Endothelial cell (in vitro differentiated cells): ENCODE measurements at regions not wholly inside any gene's neighbourhood (a gene's known extent, or its start where the extent isn't known, plus 50 kb on each side); places are given as distances from the start of the nearest gene placed in this dataset.

Experiments
- DNase-seq: peaks from one replicate; pipeline ENCODE4 v3.0.0; 2021; ENCODE audit warnings: low spot score
- H3K27ac Mint-ChIP-seq: one replicate; pipeline ENCODE4 v1.8.0; 2021; ENCODE audit warnings: mixed read lengths, inconsistent platforms; ENCODE audit not compliant: unreplicated experiment
- H3K27me3 Mint-ChIP-seq: one replicate; pipeline ENCODE4 v1.8.0; 2021; ENCODE audit warnings: mild to moderate bottlenecking, moderate library complexity, mixed read lengths, inconsistent platforms; ENCODE audit not compliant: unreplicated experiment
- H3K36me3 Mint-ChIP-seq: one replicate; pipeline ENCODE4 v1.8.0; 2021; ENCODE audit warnings: mild to moderate bottlenecking, low read depth, mixed read lengths, inconsistent platforms; ENCODE audit not compliant: unreplicated experiment
- H3K4me1 Mint-ChIP-seq: one replicate; pipeline ENCODE4 v1.8.0; 2021; ENCODE audit warnings: mild to moderate bottlenecking, mixed read lengths, inconsistent platforms; ENCODE audit not compliant: unreplicated experiment
- H3K4me3 Mint-ChIP-seq: one replicate; pipeline ENCODE4 v1.8.0; 2021; ENCODE audit warnings: mild to moderate bottlenecking, mixed read lengths, inconsistent platforms; ENCODE audit not compliant: unreplicated experiment
- H3K9me3 Mint-ChIP-seq: one replicate; pipeline ENCODE4 v1.8.0; 2021; ENCODE audit warnings: mixed read lengths, inconsistent platforms; ENCODE audit not compliant: unreplicated experiment
- CTCF ChIP-seq: fragments of 200-600 bp; sonication (generic); IDR thresholded peaks from one replicate; pipeline ENCODE4 v1.5.0; 2021; ENCODE audit warnings: antibody characterized with exemption; ENCODE audit not compliant: unreplicated experiment

GRCh38 chr1:181262069-181262468 lies 173.6 kb downstream of the IER5 start:
- no peak for DNase-seq
- H3K9me3 Mint-ChIP-seq: no peaks in the 10 kb centered on the region
- no peaks in the 10 kb centered on the region for H3K36me3 Mint-ChIP-seq
- H3K27ac Mint-ChIP-seq: no peak overlapping the region
- TF ChIP-seq CTCF: no peak
- no peak overlapping the region for H3K4me3 Mint-ChIP-seq
- H3K4me1 Mint-ChIP-seq: no peaks in the 10 kb centered on the region
- peaks cover 11% of the 10 kb centered on the region for H3K27me3 Mint-ChIP-seq

GRCh38 chr1:181263444-181263843 lies 174.9 kb downstream of the IER5 start:
- no peak for DNase-seq
- no peaks in the 10 kb centered on the region for H3K9me3 Mint-ChIP-seq
- H3K27me3 Mint-ChIP-seq: peaks cover 9% of the 10 kb centered on the region
- no peaks in the 10 kb centered on the region for H3K4me1 Mint-ChIP-seq
- no peak for TF ChIP-seq CTCF
- no peak overlapping the region for H3K27ac Mint-ChIP-seq
- H3K36me3 Mint-ChIP-seq: no peaks in the 10 kb centered on the region
- H3K4me3 Mint-ChIP-seq: no peak overlapping the region

DNA sequence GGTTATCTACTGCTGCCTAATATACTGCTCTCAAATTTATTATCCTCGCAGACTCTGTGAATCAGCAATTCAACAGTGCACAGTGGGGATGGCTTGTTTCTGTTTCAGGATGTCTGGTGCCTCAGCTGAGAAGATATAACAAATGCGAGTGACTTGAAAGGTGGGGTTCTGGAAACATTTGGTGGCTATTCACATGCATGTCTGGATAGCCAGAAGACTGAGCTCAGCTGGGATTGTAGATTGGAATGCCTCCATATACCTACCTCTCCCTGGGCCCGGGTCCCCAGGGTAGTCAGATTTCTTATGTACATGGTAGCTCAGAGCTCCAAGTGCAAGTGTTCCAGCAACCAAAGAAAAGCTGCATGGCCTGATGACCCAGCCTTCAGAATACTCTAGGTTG lies 176.3 kb downstream of the IER5 start:
- Mint-ChIP-seq H3K27ac (no peak overlapping the region), H3K4me3 (no peak overlapping the region), H3K36me3 (no peaks in the 10 kb centered on the region), H3K27me3 (peaks cover 9% of the 10 kb centered on the region), H3K9me3 (no peaks in the 10 kb centered on the region), H3K4me1 (no peaks in the 10 kb centered on the region)
- no peak for DNase-seq
- no peak for TF ChIP-seq CTCF

DNA sequence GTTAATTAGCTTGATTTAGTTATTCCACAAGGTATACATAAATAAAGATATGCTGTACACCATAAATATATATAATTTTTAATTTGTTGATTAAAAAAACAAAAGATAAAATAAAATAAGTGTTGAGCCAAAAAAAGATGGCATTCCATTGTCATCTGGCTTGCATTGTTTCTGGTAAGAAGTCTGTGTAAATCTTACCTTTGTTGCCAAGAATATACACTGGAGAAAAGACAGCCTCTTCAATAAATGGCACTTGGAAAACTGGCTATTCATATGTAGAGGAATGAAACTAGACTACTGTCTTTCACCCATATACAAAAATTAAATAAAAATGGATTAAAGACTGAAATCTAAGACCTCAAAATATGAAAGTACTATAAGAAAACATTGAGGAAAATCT lies 196.5 kb downstream of the IER5 start:
- peaks cover 4% of the 10 kb centered on the region for H3K9me3 Mint-ChIP-seq
- DNase-seq: no peak
- no peak for TF ChIP-seq CTCF
- H3K27ac Mint-ChIP-seq: no peak overlapping the region
- H3K27me3 Mint-ChIP-seq: peaks cover 6% of the 10 kb centered on the region
- H3K4me3 Mint-ChIP-seq: no peak overlapping the region
- no peaks in the 10 kb centered on the region for H3K36me3 Mint-ChIP-seq
- no peaks in the 10 kb centered on the region for H3K4me1 Mint-ChIP-seq

GRCh38 chr1:181295217-181295616 lies 188.1 kb upstream of the CACNA1E start:
- Mint-ChIP-seq H3K9me3 (no peaks in the 10 kb centered on the region), H3K4me3 (no peak overlapping the region), H3K27me3 (no peaks in the 10 kb centered on the region), H3K27ac (no peak overlapping the region), H3K4me1 (no peaks in the 10 kb centered on the region), H3K36me3 (no peaks in the 10 kb centered on the region)
- no peak for TF ChIP-seq CTCF
- no peak for DNase-seq
